ENCODE measurements at regions not wholly inside any gene's neighbourhood (a gene's known extent, or its start where the extent isn't known, plus 50 kb on each side); places are given as distances from the start of the nearest gene placed in this dataset.

DNA sequence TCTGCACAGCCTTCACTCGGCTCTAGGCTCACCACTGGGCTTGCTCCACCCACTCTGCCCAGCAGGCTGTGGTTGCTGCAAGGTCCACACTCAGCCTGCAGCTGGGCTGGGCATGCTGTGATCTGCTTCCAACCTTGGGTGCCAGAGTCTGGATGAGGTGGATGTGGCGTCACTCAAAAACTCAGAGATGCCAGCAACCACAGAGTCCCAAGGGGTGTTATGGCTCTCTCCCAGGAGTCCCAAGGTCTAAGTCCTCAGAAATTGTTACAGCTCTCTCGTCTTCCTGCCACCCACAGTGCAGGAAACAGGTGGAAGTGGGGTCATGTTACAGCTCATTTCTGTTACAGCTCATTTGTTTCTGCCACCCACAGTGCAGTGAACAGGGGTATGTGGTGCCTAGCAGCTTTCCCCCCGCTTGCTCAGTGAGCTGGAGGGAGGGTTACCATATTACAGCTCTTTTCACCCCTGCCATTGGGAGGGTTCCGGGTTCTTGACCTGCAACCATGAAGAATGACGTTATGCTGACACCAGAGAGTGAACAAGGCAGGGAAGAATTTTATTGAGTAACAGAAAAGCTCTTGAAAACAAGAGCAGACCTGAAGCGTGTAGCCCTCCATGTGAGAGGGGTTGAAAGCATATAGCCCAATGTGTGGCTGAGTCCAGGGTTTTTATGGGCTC, 893.9 kb downstream of the PCDH7 start:
- no peaks in the 10 kb centered on the region for H3K36me3 ChIP-seq
- no peak overlapping the region for H3K4me3 ChIP-seq
- no peak for DNase-seq (ENCODE audit: low read depth in 1 of 2, low spot score in 1 of 2)
- no peak for TF ChIP-seq CTCF (IDR thresholded peaks at IDR 0.05; ENCODE audit: low read depth, low read length)
- no peaks in the 10 kb centered on the region for H3K9me3 ChIP-seq (ENCODE audit: low read depth)
- no peaks in the 10 kb centered on the region for H3K27me3 ChIP-seq
- no peaks in the 10 kb centered on the region for H3K4me1 ChIP-seq (ENCODE audit: low read depth)
- no peak overlapping the region for H3K27ac ChIP-seq

GRCh38 chr4:31617667-31618066, 897.5 kb downstream of the PCDH7 start:
- Histone ChIP-seq H3K27me3 (no peaks in the 10 kb centered on the region), H3K4me3 (no peak overlapping the region), H3K9me3 (ENCODE audit: low read depth) (no peaks in the 10 kb centered on the region), H3K27ac (no peak overlapping the region), H3K4me1 (ENCODE audit: low read depth) (no peaks in the 10 kb centered on the region), H3K36me3 (no peaks in the 10 kb centered on the region)
- TF ChIP-seq CTCF (IDR thresholded peaks at IDR 0.05; ENCODE audit: low read depth, low read length): no peak
- DNase-seq (ENCODE audit: low read depth in 1 of 2, low spot score in 1 of 2): no peak

GRCh38 chr4:31620476-31620875, 900.3 kb downstream of the PCDH7 start:
- no peak overlapping the region for H3K4me3 ChIP-seq
- H3K36me3 ChIP-seq: no peaks in the 10 kb centered on the region
- TF ChIP-seq CTCF (IDR thresholded peaks at IDR 0.05; ENCODE audit: low read depth, low read length): no peak
- no peaks in the 10 kb centered on the region for H3K27me3 ChIP-seq
- no peak overlapping the region for H3K27ac ChIP-seq
- no peaks in the 10 kb centered on the region for H3K4me1 ChIP-seq (ENCODE audit: low read depth)
- H3K9me3 ChIP-seq (ENCODE audit: low read depth): no peaks in the 10 kb centered on the region
- peak in 1 of 2 donors; percentile 58 for DNase-seq (ENCODE audit: low read depth in 1 of 2, low spot score in 1 of 2)

GRCh38 chr4:31645236-31645635, 925.1 kb downstream of the PCDH7 start:
- no peaks in the 10 kb centered on the region for H3K27me3 ChIP-seq
- no peaks in the 10 kb centered on the region for H3K36me3 ChIP-seq
- no peak for TF ChIP-seq CTCF (IDR thresholded peaks at IDR 0.05; ENCODE audit: low read depth, low read length)
- no peaks in the 10 kb centered on the region for H3K4me1 ChIP-seq (ENCODE audit: low read depth)
- no peaks in the 10 kb centered on the region for H3K9me3 ChIP-seq (ENCODE audit: low read depth)
- DNase-seq (ENCODE audit: low read depth in 1 of 2, low spot score in 1 of 2): no peak
- no peak overlapping the region for H3K4me3 ChIP-seq
- H3K27ac ChIP-seq: no peak overlapping the region

- H3K9me3 ChIP-seq (ENCODE audit: low read depth): no peaks in the 10 kb centered on the region
- H3K27me3 ChIP-seq: no peaks in the 10 kb centered on the region
- H3K36me3 ChIP-seq: no peaks in the 10 kb centered on the region
- DNase-seq (ENCODE audit: low read depth in 1 of 2, low spot score in 1 of 2): no peak
- no peak overlapping the region for H3K27ac ChIP-seq
- no peaks in the 10 kb centered on the region for H3K4me1 ChIP-seq (ENCODE audit: low read depth)
- H3K4me3 ChIP-seq: no peak overlapping the region
- no peak for TF ChIP-seq CTCF (IDR thresholded peaks at IDR 0.05; ENCODE audit: low read depth, low read length)
Measured at GRCh38 chr4:31647786-31648185, 927.6 kb downstream of the PCDH7 start.
